ENCODE measurements at regions not wholly inside any gene's neighbourhood (a gene's known extent, or its start where the extent isn't known, plus 50 kb on each side); places are given as distances from the start of the nearest gene placed in this dataset.

DNA sequence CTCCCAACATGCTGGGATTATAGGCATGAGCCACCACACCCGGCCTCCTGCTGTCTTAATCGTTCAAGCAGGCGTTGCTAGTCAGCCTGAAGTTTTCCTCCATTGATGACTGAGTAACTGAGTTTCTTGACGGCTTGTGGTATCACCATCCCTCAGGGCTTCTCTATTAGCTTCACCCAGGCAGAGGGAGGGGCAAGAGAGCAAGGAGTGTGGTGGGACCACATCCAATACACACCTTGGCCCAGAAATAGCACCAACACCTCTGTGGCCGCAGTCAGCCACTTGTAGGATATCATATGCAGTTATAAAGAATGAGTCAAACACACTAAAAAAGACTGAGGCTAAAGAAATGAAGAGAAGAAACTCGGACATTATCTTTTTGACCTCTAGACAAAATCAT lies 1009.4 kb upstream of the CELF4 start:
- TF ChIP-seq POLR2AphosphoS5 (IDR thresholded peaks at IDR 0.05; ENCODE audit: low read depth, low read length) (no peak), FOXP2 (optimal IDR thresholded peaks at IDR 0.05; ENCODE audit: borderline replicate concordance, extremely low read depth, extremely low read length, insufficient read depth) (no peak), SIN3A (IDR thresholded peaks at IDR 0.05; ENCODE audit: borderline replicate concordance, insufficient read depth, low read length) (no peak), TAF1 (IDR thresholded peaks at IDR 0.05; ENCODE audit: borderline replicate concordance, insufficient read depth, low read length) (no peak)
- TF ChIP-seq, protein P1, sequence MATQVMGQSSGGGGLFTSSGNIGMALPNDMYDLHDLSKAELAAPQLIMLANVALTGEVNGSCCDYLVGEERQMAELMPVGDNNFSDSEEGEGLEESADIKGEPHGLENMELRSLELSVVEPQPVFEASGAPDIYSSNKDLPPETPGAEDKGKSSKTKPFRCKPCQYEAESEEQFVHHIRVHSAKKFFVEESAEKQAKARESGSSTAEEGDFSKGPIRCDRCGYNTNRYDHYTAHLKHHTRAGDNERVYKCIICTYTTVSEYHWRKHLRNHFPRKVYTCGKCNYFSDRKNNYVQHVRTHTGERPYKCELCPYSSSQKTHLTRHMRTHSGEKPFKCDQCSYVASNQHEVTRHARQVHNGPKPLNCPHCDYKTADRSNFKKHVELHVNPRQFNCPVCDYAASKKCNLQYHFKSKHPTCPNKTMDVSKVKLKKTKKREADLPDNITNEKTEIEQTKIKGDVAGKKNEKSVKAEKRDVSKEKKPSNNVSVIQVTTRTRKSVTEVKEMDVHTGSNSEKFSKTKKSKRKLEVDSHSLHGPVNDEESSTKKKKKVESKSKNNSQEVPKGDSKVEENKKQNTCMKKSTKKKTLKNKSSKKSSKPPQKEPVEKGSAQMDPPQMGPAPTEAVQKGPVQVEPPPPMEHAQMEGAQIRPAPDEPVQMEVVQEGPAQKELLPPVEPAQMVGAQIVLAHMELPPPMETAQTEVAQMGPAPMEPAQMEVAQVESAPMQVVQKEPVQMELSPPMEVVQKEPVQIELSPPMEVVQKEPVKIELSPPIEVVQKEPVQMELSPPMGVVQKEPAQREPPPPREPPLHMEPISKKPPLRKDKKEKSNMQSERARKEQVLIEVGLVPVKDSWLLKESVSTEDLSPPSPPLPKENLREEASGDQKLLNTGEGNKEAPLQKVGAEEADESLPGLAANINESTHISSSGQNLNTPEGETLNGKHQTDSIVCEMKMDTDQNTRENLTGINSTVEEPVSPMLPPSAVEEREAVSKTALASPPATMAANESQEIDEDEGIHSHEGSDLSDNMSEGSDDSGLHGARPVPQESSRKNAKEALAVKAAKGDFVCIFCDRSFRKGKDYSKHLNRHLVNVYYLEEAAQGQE (IDR thresholded peaks at IDR 0.05; ENCODE audit: insufficient read depth in 1 of 2, low read depth in 2 of 2, low read length in 2 of 2): no peak

DNA sequence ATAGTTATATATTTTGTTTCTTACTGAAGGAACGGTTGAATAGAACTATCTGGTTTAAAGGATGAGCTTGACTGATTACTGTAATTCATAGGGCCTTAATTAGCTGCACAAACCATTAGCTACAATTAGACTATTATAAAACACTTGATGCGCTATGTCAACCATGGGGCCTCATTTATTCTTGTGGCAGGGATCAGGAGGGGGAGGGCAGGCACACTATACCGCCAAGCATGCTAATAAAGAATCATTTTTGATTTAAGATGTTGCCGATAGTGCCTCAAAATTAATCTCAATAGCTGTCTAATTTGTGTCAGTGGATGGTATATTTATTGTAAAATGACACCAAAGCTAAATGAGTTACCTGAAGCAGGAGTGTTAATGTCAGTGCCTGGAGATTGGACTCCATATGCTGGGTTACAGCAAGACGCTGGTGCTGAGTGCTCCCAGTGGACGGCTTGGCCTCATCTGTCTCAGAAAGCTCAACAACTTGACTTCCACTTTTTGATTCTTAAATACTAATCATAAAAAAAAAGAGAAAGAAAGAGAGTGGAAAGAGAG lies 1007.0 kb upstream of the CELF4 start:
- TF ChIP-seq TAF1 (IDR thresholded peaks at IDR 0.05; ENCODE audit: borderline replicate concordance, insufficient read depth, low read length): no peak
- no peak for TF ChIP-seq SIN3A (IDR thresholded peaks at IDR 0.05; ENCODE audit: borderline replicate concordance, insufficient read depth, low read length)
- TF ChIP-seq, protein P1 (IDR thresholded peaks at IDR 0.05; ENCODE audit: insufficient read depth in 1 of 2, low read depth in 2 of 2, low read length in 2 of 2): no peak
- TF ChIP-seq FOXP2 (optimal IDR thresholded peaks at IDR 0.05; ENCODE audit: borderline replicate concordance, extremely low read depth, extremely low read length, insufficient read depth): no peak
- no peak for TF ChIP-seq POLR2AphosphoS5 (IDR thresholded peaks at IDR 0.05; ENCODE audit: low read depth, low read length)

DNA sequence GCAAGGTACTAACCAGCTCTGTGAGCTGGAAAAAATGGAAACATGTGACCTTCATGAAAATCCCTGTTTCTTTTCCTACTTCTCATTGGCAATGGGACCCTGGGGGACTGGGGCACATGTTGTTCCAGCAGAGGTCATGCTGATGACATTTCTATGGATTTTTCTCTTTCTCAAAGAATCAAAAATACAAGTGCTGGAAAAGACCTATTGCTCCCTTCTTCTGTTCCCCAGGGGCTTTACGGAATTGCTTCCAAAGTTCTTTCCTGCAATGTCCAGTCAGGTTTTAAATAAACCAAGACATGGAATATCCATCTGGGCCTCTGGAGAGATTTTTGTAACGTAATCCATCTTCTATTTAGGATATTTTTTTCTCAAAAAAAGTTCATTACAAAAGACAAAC lies 1006.1 kb upstream of the CELF4 start:
- no peak for TF ChIP-seq POLR2AphosphoS5 (IDR thresholded peaks at IDR 0.05; ENCODE audit: low read depth, low read length)
- no peak for TF ChIP-seq TAF1 (IDR thresholded peaks at IDR 0.05; ENCODE audit: borderline replicate concordance, insufficient read depth, low read length)
- TF ChIP-seq SIN3A (IDR thresholded peaks at IDR 0.05; ENCODE audit: borderline replicate concordance, insufficient read depth, low read length): no peak
- TF ChIP-seq FOXP2 (optimal IDR thresholded peaks at IDR 0.05; ENCODE audit: borderline replicate concordance, extremely low read depth, extremely low read length, insufficient read depth): no peak
- TF ChIP-seq, protein P1 (IDR thresholded peaks at IDR 0.05; ENCODE audit: insufficient read depth in 1 of 2, low read depth in 2 of 2, low read length in 2 of 2): no peak

DNA sequence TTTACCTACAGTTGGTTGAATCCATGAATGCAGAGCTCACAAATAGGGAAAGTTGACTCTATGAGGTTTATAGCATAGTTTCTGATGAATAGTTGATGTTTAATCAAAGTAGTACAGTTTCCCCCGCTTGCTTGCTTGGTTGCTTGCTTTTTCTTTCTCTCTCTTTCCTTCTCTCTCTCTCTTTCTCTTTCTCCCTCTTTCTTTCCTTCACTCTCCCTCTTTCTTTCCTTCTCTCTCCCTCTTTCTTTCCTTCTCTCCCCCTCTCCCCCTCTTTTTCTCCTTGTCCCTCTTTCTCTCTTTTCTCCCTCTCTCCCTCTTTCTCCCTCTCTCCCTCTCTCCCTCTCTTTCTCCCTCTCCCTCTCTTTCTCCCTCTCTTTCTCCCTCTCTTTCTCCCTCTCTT lies 999.9 kb upstream of the CELF4 start:
- TF ChIP-seq, protein P1 (IDR thresholded peaks at IDR 0.05; ENCODE audit: insufficient read depth in 1 of 2, low read depth in 2 of 2, low read length in 2 of 2): no peak
- no peak for TF ChIP-seq TAF1 (IDR thresholded peaks at IDR 0.05; ENCODE audit: borderline replicate concordance, insufficient read depth, low read length)

DNA sequence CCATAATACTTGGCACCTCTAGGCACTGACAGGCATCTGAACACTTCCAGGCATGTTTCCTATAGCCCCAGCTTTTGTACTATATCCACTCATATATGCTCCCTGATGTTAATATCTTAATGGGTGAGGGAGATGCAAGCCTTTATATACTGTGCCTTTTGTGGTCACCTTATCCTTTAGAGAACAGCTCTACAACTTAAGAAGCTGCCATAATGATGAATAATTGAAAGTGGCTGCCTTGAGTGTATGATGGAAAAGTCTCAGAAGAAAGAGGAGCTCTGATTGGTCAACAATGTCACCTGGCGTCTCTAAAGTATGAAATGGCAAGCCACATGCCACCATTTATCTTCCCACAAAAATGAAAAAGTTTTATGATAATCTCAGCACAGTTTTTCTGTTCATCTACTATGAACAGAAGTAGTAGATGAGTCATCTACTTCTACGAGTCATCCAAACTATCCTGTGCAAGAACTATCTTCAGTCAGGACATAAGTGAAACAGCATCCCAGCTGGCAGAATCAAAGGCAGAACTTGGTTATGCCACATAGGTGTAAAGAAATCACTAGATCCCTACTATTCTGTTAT lies 997.9 kb upstream of the CELF4 start:
- no peak for TF ChIP-seq SIN3A (IDR thresholded peaks at IDR 0.05; ENCODE audit: borderline replicate concordance, insufficient read depth, low read length)
- TF ChIP-seq, protein P1 (IDR thresholded peaks at IDR 0.05; ENCODE audit: insufficient read depth in 1 of 2, low read depth in 2 of 2, low read length in 2 of 2): no peak
- no peak for TF ChIP-seq FOXP2 (optimal IDR thresholded peaks at IDR 0.05; ENCODE audit: borderline replicate concordance, extremely low read depth, extremely low read length, insufficient read depth)
- TF ChIP-seq POLR2AphosphoS5 (IDR thresholded peaks at IDR 0.05; ENCODE audit: low read depth, low read length): no peak
- TF ChIP-seq TAF1 (IDR thresholded peaks at IDR 0.05; ENCODE audit: borderline replicate concordance, insufficient read depth, low read length): no peak

Measured in PFSK-1 (cell line).